Pancreas (tissue), 10 donors: ENCODE measurements at regions not wholly inside any gene's neighbourhood (a gene's known extent, or its start where the extent isn't known, plus 50 kb on each side); places are given as distances from the start of the nearest gene placed in this dataset.

Experiments used
- ATAC-seq, 4 donors: fragments of 200-7000 bp; cut with Tn5 transposase; one replicate each; pipeline versions ENCODE4 v1.8.0 to v1.9.1; 2020; ENCODE audit warnings: mild to moderate bottlenecking in 4 of 4, moderate library complexity in 4 of 4
- DNase-seq, 6 donors: peaks; one replicate each; pipeline ENCODE4 v3.0.0-alpha.2; 2020
- FAIRE-seq: peaks from 2 replicates; lab custom pipeline; 2012; peaks lifted over from hg19 to GRCh38; lab: Jason Lieb, UNC
- H3K27ac ChIP-seq, 4 donors: fragments of 200-600 bp; sonication (generic); 1 replicate in 3 of 4; 2 replicates in 1 of 4; pipeline versions ENCODE4 v1.5.0 to v1.8.0; 2020
- H3K27me3 ChIP-seq, 4 donors: fragments of 200-600 bp; one replicate each; pipeline ENCODE4 v1.8.0; 2021
- H3K36me3 ChIP-seq, 3 donors: fragments of 200-600 bp; sonication (generic) in 1 of 3; one replicate each; pipeline versions ENCODE4 v1.5.0 to v1.8.0; 2020 to 2021
- H3K4me1 ChIP-seq, 3 donors: fragments of 200-600 bp; one replicate each; pipeline ENCODE4 v1.8.0; 2021
- H3K4me3 ChIP-seq, 4 donors: fragments of 200-600 bp; sonication (generic) in 2 of 4; one replicate each; pipeline versions ENCODE4 v1.5.0 to v1.8.0; 2020 to 2021
- H3K9me3 ChIP-seq, 4 donors: fragments of 200-600 bp; one replicate each; pipeline ENCODE4 v1.8.0; 2021
- CTCF ChIP-seq, 4 donors: fragments of 200-600 bp; sonication (generic) in 3 of 4; IDR thresholded peaks; one replicate each; pipeline versions ENCODE4 v1.5.0 to v1.8.0; 2021; ENCODE audit warnings: antibody characterized with exemption in 4 of 4
- WGBS, 2 donors: extraction: QIAGEN DNeasy Blood & Tissue Kit; methylation state at CpG; one replicate each; pipeline ENCODE4 v1.1.7; 2013; 5-methylcytosine and 5-hydroxymethylcytosine counted together
- intact Hi-C, 3 donors: fragments of 100-400 bp; cut with DNase I; formaldehyde crosslinking; loops; one replicate each; pipeline versions ENCODE4 v1.11.1 to v1.14.2; 2022
- donor health status: healthy with polysubstance abuse.
- donor health status: DM: no; HTN: no; CAD: no; lungs with moderate emphysema.
- donor health status: DM: no; HTN: no; CAD: no.
- donor health status: control.
- donor health status: control.
- donor health status: Bipolar disorder and iron deficiency.
- donor health status: DM: yes; HTN: yes; CAD: no.
- donor health status: DM: no; HTN: no; CAD: no.
- donor health status: DM: no; HTN: no; CAD: no.
- donor health status: DM: yes; HTN: yes; CAD: no.

- intact Hi-C loops: no loop called here
- no peak for ATAC-seq
- Histone ChIP-seq H3K9me3 (no peaks in the 10 kb centered on the region), H3K4me1 (no peaks in the 10 kb centered on the region), H3K27ac (no peak overlapping the region), H3K4me3 (no peak overlapping the region), H3K36me3 (no peaks in the 10 kb centered on the region), H3K27me3 (no peaks in the 10 kb centered on the region)
- TF ChIP-seq CTCF (IDR thresholded peaks at IDR 0.05): no peak
- FAIRE-seq: no peak
- WGBS, 2 donors: 51 to 64% methylated on average over 1 of the region's 1 CpG
- no peak for DNase-seq
Observed at GRCh38 chr16:65846210-65846602, 520.3 kb upstream of the CDH5 start.

DNA sequence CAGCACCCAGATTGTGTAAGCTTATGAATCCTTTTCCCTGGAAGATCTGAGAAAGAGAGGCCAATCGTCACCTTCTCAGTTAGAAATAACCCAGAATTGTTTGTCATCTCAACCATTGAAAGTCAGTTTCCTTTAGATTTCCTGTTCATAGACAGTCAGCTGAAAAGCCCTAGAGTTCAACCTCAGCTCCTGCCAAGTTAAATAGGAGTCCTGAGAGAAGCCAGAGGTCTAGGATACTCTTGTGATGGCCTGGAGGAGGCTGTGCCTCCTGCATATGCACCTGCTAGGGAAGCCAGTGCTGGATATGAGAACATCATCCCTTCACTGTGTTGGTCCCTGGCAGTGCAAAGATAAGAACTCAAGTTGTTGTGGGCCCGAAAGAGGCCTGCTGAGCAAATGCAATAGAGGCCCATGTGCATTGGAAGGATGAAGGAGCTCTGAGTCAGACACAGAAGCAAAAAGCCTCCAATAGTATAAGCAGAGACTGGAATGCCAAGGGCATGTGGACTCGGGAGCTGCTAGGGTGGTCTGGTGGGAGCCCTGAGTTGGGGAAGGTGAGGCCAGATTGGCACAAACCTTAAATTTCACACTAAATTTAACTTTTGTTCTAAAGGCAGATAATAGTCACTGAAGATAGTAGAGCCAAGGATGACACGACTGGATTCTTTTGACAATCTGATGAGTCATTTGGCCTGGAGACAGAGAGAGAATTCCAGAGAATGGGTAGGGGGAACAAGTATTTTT is 520.9 kb upstream of the CDH5 start:
- no peak overlapping the region for H3K27ac ChIP-seq
- WGBS, 2 donors: 49 to 71% methylated on average over 4 of the region's 4 CpGs
- TF ChIP-seq CTCF (IDR thresholded peaks at IDR 0.05): no peak
- H3K4me1 ChIP-seq: no peaks in the 10 kb centered on the region
- H3K9me3 ChIP-seq: no peaks in the 10 kb centered on the region
- no peaks in the 10 kb centered on the region for H3K36me3 ChIP-seq
- no peak for ATAC-seq
- intact Hi-C loops: no loop called here
- no peak for FAIRE-seq
- DNase-seq: no peak
- H3K4me3 ChIP-seq: no peak overlapping the region
- no peaks in the 10 kb centered on the region for H3K27me3 ChIP-seq

- 67 to 70% methylated on average over 2 of the region's 2 CpGs for WGBS, 2 donors
- Histone ChIP-seq H3K4me3 (no peak overlapping the region), H3K4me1 (no peaks in the 10 kb centered on the region), H3K36me3 (no peaks in the 10 kb centered on the region), H3K27ac (no peak overlapping the region), H3K9me3 (no peaks in the 10 kb centered on the region), H3K27me3 (no peaks in the 10 kb centered on the region)
- intact Hi-C loops: no loop called here
- no peak for TF ChIP-seq CTCF (IDR thresholded peaks at IDR 0.05)
- no peak for ATAC-seq
- DNase-seq: no peak
- FAIRE-seq: no peak
Observed at GRCh38 chr16:65843941-65844340, 522.5 kb upstream of the CDH5 start.

GRCh38 chr16:65842067-65842466 is 524.4 kb upstream of the CDH5 start:
- DNase-seq (no peak), ATAC-seq (no peak), FAIRE-seq (no peak)
- H3K9me3 ChIP-seq: no peaks in the 10 kb centered on the region
- H3K4me3 ChIP-seq: no peak overlapping the region
- no peak for TF ChIP-seq CTCF (IDR thresholded peaks at IDR 0.05)
- H3K27me3 ChIP-seq: no peaks in the 10 kb centered on the region
- no peaks in the 10 kb centered on the region for H3K36me3 ChIP-seq
- H3K27ac ChIP-seq: no peak overlapping the region
- intact Hi-C loops: no loop called here
- no peaks in the 10 kb centered on the region for H3K4me1 ChIP-seq
- WGBS, 2 donors: 48 to 82% methylated on average over 1 of the region's 1 CpG

GRCh38 chr16:65838001-65838400 is 528.5 kb upstream of the CDH5 start:
- ATAC-seq (no peak), FAIRE-seq (no peak), DNase-seq (no peak)
- Histone ChIP-seq H3K36me3 (no peaks in the 10 kb centered on the region), H3K4me1 (no peaks in the 10 kb centered on the region), H3K27me3 (no peaks in the 10 kb centered on the region), H3K27ac (no peak overlapping the region), H3K9me3 (no peaks in the 10 kb centered on the region), H3K4me3 (no peak overlapping the region)
- WGBS, 2 donors: 51 to 70% methylated on average over 3 of the region's 3 CpGs
- intact Hi-C loops: no loop called here
- TF ChIP-seq CTCF (IDR thresholded peaks at IDR 0.05): no peak
